Glomerular endothelial cell (primary cell): ENCODE measurements at regions not wholly inside any gene's neighbourhood (a gene's known extent, or its start where the extent isn't known, plus 50 kb on each side); places are given as distances from the start of the nearest gene placed in this dataset.

Source experiments
- DNase-seq: peaks from one replicate; pipeline ENCODE4 v3.0.0-alpha.2; 2011; ENCODE audit warnings: low read depth, low spot score; ENCODE audit errors: extremely low read depth

DNA sequence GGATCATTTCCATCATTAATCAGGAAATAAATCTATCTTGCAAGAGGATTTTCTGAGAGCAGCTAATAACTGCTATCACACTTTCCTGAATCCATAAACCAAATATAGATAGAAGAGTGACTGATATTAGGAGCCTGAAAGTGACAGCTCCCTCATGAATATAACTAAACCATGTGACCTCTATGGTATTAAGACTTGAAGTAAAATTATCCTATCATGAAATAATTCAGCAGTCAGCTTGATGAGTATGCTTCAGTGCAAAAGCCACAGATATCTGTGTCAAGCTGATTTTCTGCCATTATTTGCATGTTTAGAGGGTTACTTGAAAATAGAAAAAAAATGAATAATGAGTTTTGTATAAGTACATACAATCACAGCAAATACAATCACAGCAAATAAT, 80.1 kb upstream of the PPP1R3A start:
- no peak for DNase-seq

DNA sequence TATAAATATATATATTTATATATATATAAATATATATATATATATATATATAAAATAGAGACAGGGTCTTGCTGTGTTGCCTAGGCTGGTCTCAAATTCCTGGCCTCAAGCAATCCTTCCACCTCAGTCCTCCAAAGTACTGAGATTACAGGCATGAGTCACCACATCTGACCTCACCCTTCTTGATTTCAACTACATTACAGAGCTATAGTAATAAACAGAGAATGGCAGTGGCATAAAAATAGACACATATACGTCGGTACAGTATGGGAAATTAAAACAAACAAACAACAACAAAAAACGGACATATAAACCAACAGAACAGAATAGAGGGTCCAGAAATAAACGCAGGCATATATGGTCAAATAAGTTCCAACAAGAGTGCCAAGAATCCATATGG, 77.6 kb upstream of the PPP1R3A start:
- DNase-seq, result no peak

DNA sequence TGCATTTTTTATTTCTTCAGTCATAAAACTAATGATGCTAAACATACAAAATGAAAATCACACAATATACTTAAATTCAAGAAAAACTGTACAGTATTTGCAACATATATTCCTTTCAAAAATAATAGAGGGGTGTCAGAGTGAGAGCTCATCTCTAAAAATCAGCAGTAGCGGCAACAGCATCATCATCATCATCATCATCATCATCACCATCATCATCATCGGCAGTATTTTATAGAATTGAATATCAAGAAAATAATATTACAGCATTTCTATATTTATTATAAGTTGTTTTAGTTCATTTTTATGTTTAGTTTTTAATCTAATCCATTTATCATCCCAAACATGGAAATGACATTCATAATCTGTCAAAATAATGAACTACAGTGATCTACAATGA, 67.4 kb upstream of the PPP1R3A start:
- DNase-seq, result no peak

DNA sequence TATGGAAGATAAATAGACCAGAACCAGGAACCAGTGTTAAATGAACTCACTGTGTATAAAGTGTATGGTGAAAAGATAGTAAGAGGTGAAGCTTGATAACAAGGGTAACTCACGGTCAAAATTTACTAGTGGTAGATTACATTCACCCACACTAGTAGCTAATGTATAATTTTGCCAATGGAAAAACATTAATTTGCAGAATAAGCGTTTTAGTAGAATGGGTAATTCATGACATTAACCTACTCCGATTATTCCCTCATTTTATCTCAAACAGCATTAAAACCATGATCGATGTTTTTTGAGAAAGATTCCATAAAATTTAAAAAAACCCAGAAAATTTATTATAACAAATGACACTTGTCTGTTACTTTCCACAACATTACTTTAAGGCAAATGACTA, 57.7 kb upstream of the PPP1R3A start:
- DNase-seq, result no peak

DNA sequence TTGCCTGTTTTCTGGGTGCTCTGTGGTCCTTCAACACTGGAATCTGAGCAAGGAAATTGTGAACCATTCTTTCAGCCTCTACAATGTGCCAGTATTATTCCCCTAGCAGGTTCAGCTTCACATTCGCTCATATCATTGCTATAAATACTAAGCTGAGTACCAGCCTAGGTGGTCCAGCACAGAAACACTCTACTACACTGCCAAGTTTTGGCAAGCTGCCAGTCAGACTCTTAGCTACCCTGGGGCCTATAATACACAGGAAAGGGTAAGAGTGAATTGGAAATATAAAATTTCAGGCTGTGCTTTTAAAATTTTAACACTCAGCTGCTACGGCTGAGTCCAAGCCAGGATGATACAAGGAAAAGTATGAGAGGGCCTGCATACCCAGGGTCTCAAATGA, 49.9 kb upstream of the PPP1R3A start:
- DNase-seq, result no peak
